GM18868 (cell line): ENCODE measurements at regions not wholly inside any gene's neighbourhood (a gene's known extent, or its start where the extent isn't known, plus 50 kb on each side); places are given as distances from the start of the nearest gene placed in this dataset.
"Not testable (repeated sequence)": the region's sequence is repeated elsewhere in the genome, so short reads cannot be mapped to it uniquely, and the experiment has no call there.

Experiments
- ATAC-seq: cut with Tn5 transposase; IDR thresholded peaks from one replicate; pipeline ENCODE4 v1.9.1; 2021; ENCODE audit warnings: mild to moderate bottlenecking, moderate library complexity; ENCODE audit not compliant: unreplicated experiment

GRCh38 chr21:9822093-9822820 lies 699.1 kb upstream of the TPTE start:
- ATAC-seq, result not testable (repeated sequence)

- not testable (repeated sequence) for ATAC-seq
Measured at GRCh38 chr21:9823197-9824157, 697.9 kb upstream of the TPTE start.

DNA sequence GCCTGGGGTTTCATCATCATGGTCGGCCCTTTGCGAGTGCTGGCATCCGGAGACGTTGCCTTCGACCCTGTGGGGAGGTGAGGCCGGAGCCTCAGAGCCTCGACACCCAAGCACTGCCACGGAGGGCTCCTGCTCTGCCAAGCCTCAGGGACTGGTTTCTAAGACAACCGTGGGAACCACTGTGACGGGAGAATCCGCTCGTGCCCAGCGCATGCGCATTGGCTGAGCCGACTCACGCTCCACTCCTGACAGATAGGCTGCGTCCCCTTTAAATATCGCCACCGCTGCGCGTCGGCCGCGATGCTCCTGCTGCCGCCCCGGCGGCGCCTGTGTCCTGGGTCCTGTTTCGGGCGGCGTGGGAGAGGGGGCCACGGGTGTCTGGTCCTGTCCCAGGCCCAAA lies 690.6 kb upstream of the TPTE start:
- ATAC-seq, result not testable (repeated sequence)

- ATAC-seq, result not testable (repeated sequence)
Measured at GRCh38 chr21:9832751-9833150, 688.6 kb upstream of the TPTE start.

GRCh38 chr21:9836547-9836946 lies 684.8 kb upstream of the TPTE start:
- not testable (repeated sequence) for ATAC-seq

DNA sequence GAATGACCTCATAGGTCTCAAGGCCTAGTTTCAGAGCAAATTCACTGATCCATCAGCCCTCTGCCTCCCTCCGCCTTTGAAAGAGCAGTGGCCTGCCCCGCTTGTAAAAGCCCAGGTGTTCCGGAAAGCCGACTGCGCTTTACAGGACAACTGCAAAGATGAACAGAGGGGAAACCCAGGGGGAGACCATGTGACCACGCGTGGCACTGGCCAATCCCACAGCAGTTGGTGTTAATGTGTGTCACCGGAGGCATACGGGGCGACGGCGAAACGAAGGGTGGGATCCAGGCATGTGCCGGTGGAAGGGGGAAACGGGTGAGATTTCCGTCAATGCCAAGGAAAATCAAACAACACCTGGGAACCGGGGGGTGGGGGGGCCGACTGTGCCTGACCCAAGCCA lies 684.4 kb upstream of the TPTE start:
- ATAC-seq, result not testable (repeated sequence)

DNA sequence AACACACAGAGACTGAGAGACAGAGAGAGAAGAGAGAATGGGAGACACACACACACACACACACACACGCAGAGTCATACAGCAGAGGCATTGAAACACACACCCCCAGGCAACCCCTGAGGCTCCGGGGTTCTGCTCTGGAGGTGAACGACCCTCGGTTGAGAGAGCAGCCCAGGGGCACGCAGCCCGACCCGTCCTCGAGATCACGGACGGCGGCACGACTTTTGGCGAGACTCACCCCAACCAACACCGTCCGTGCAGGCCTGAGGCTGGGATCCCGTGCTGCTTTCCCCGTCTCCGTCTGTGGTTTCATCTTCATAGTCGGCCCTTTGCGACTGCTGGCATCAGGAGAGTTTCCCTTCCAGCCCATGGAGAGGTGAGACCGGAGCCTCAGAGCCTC lies 683.9 kb upstream of the TPTE start:
- not testable (repeated sequence) for ATAC-seq

GRCh38 chr21:9837946-9838737 lies 683.2 kb upstream of the TPTE start:
- ATAC-seq, result no peak

DNA sequence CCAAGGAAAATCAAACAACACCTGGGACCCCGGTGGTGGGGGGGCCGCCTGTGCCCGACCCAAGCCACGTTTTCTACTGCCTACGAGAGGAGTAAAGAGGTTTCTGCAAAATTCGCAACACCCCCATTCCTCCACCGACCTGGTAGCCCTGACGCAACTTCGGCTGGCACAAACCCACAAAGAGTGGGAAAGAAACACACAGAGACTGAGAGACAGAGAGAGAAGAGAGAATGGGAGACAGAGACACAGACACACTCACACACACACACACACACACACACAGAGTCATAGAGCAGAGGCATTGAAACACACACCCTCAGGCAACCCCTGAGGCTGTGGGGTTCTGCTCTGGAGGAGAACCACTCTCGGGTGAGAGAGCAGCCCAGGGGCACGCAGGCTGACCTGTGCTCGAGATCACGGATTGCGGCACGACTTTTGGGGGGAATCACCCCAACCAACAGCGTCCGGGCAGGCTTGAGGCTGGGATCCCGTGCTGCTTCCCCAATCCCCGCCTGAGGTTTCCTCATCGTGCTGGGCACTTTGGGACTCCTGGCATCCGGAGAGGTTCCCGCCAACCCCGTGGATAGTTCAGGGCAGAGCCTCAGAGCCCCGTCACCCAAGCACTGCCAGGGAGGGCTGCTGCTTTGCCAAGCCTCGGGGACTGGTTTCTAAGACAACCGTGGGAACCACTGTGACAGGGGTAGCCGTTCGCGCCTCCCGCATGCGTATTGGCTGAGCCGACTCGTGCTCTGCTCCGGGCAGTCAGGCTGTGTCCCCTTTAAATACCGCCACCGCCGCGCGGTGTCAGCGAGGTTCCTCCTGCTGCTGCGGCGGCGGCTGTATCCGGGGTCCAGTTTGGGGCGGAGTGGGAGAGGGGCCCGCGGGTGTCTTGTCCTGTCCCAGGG lies 682.4 kb upstream of the TPTE start:
- no peak for ATAC-seq

DNA sequence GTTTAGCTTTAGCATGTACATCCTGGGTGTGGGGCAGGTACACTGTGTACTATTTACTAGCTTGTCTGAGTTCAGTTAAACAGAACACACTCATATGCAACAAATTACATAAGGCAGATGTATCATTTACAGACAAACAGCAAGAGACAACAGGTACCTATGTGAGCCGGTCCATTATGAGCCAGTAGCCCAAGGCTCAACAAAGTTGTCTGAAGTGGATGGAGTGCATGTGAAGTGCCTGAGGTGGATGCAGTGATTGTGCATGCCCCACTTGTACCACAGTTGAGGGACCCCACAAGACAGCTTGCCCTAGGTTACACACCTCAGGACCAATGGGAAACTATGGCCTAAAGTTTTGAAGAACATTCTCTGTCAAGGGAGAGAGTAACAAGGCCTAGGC lies 677.3 kb upstream of the TPTE start:
- ATAC-seq, result not testable (repeated sequence)

- not testable (repeated sequence) for ATAC-seq
Measured at GRCh38 chr21:9847511-9847910, 673.9 kb upstream of the TPTE start.

GRCh38 chr21:9851166-9851565 lies 670.2 kb upstream of the TPTE start:
- ATAC-seq, result not testable (repeated sequence)

- ATAC-seq, result not testable (repeated sequence)
Measured at GRCh38 chr21:9851695-9852094, 669.7 kb upstream of the TPTE start.

- not testable (repeated sequence) for ATAC-seq
Measured at GRCh38 chr21:9857563-9857962, 663.8 kb upstream of the TPTE start.

GRCh38 chr21:9859865-9860264 lies 661.5 kb upstream of the TPTE start:
- ATAC-seq, result not testable (repeated sequence)

GRCh38 chr21:9862456-9862855 lies 658.9 kb upstream of the TPTE start:
- ATAC-seq, result not testable (repeated sequence)

DNA sequence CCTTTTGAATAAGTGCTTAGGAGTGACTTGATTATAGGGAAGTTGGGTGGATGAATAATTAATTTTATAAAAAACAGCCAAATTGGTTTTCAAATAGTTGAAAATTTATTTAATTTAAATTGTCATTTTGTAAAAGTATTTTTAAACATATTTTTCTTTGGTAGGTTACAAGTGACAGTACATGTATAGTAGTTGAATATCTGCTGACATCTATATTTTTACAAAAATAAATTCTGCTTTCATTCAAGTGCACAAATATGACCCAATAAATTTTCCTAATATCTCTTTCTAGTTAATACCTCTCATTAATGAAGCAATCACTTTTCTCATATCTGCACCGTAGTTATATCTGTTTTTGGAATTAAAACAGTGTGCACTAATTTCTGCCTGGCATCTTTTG lies 653.6 kb upstream of the TPTE start:
- ATAC-seq, result not testable (repeated sequence)

- not testable (repeated sequence) for ATAC-seq
Measured at GRCh38 chr21:9873096-9873495, 648.3 kb upstream of the TPTE start.

DNA sequence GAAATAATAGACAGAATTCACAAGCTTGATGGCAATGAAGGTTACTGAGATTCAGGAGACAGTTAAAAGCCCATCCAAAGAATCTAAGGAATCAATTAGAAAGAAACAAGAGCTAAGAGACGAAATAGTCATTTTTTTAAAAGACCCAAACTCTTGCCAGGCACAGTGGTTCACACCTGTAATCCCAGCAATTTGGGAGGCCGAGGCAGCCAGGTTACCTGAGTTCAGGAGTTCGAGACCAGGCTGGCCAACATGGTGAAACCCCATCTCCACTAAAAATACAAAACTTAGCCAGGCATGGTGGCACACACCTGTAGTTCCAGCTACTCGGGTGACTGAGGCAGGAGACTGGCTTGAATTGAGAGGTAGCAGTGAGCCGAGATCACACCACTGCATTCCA lies 647.2 kb upstream of the TPTE start:
- ATAC-seq, result not testable (repeated sequence)

DNA sequence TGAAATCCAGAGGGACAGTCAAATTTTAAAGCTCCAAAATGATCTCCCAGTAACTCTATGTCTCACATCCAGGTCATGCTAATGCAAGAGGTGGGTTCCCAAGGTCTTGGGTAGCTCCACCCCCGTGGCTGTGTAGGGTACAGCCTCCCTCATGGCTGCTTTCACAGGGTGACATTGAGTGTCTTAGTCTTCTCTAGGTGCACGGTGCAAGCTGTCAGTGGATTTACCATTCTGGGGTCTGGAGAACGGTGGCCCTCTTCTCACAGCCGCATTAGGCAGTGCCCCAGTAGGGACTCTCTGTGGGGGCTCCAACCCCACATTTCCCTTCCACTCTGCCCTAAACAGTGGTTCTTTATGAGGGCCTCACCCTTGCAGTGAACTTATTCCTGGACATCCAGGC lies 640.0 kb upstream of the TPTE start:
- not testable (repeated sequence) for ATAC-seq
